ENCODE measurements at regions not wholly inside any gene's neighbourhood (a gene's known extent, or its start where the extent isn't known, plus 50 kb on each side); places are given as distances from the start of the nearest gene placed in this dataset.

- TF ChIP-seq, protein P1, sequence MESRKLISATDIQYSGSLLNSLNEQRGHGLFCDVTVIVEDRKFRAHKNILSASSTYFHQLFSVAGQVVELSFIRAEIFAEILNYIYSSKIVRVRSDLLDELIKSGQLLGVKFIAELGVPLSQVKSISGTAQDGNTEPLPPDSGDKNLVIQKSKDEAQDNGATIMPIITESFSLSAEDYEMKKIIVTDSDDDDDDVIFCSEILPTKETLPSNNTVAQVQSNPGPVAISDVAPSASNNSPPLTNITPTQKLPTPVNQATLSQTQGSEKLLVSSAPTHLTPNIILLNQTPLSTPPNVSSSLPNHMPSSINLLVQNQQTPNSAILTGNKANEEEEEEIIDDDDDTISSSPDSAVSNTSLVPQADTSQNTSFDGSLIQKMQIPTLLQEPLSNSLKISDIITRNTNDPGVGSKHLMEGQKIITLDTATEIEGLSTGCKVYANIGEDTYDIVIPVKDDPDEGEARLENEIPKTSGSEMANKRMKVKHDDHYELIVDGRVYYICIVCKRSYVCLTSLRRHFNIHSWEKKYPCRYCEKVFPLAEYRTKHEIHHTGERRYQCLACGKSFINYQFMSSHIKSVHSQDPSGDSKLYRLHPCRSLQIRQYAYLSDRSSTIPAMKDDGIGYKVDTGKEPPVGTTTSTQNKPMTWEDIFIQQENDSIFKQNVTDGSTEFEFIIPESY (IDR thresholded peaks at IDR 0.05) = no peak
- TF ChIP-seq ATF3 (IDR thresholded peaks at IDR 0.05; ENCODE audit: borderline replicate concordance, extremely low read depth, low read depth, low read length) = no peak
- TF ChIP-seq IRF4 (IDR thresholded peaks at IDR 0.05; ENCODE audit: low read depth, low read length) = no peak
- no peak for TF ChIP-seq ZNF384 (IDR thresholded peaks at IDR 0.05; ENCODE audit: borderline replicate concordance, low read depth, low read length)
- no peak for TF ChIP-seq JUND (IDR thresholded peaks at IDR 0.05; ENCODE audit: low read depth, low read length)
- TF ChIP-seq, protein P2, sequence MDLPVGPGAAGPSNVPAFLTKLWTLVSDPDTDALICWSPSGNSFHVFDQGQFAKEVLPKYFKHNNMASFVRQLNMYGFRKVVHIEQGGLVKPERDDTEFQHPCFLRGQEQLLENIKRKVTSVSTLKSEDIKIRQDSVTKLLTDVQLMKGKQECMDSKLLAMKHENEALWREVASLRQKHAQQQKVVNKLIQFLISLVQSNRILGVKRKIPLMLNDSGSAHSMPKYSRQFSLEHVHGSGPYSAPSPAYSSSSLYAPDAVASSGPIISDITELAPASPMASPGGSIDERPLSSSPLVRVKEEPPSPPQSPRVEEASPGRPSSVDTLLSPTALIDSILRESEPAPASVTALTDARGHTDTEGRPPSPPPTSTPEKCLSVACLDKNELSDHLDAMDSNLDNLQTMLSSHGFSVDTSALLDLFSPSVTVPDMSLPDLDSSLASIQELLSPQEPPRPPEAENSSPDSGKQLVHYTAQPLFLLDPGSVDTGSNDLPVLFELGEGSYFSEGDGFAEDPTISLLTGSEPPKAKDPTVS (IDR thresholded peaks at IDR 0.05; ENCODE audit: low read depth, low read length) = no peak
These were observed 668.2 kb upstream of the TENM4 start (continued) for GRCh38 chr11:80109031-80109430.

GRCh38 chr11:80107415-80107814 is 666.6 kb upstream of the TENM4 start:
- H3K27ac ChIP-seq (ENCODE audit: control insufficient read depth, insufficient read depth) = no peak overlapping the region
- H4K20me1 ChIP-seq (ENCODE audit: control insufficient read depth, insufficient read depth) = no peaks in the 10 kb centered on the region
- no peak overlapping the region for H3K4me3 ChIP-seq
- no peak for DNase-seq (ENCODE audit: low read depth, low spot score)
- 0% methylated on average over 1 of the region's 1 CpG for WGBS (ENCODE audit: insufficient coverage, insufficient replicate concordance, low lambda C conversion rate, missing lambda C conversion rate)
- H3K9me3 ChIP-seq (replicated peaks; ENCODE audit: control insufficient read depth, insufficient read depth, low read length) = no peaks in the 10 kb centered on the region
- ChIA-PET RAD21 (ENCODE audit: unreplicated experiment) (no interaction called here), POLR2A (no interaction called here), CTCF (no interaction called here), SMC1A (ENCODE audit: uncharacterized antibody, unreplicated experiment) (no interaction called here)
- no peaks in the 10 kb centered on the region for H3K4me1 ChIP-seq (ENCODE audit: control insufficient read depth, insufficient read depth, low read length)
- TF ChIP-seq CEBPB (IDR thresholded peaks at IDR 0.05; ENCODE audit: borderline replicate concordance in 1 of 2, low read depth in 2 of 2, low read length in 2 of 2) (no peak), ZNF24 (IDR thresholded peaks at IDR 0.05) (no peak), CBFB (IDR thresholded peaks at IDR 0.05; ENCODE audit: low read depth) (no peak), RB1 (IDR thresholded peaks at IDR 0.05; ENCODE audit: borderline replicate concordance) (no peak), FOS (IDR thresholded peaks at IDR 0.05; ENCODE audit: borderline replicate concordance, extremely low read depth, insufficient read length) (no peak), ASH2L (IDR thresholded peaks at IDR 0.05; ENCODE audit: borderline replicate concordance, low read depth) (no peak), SIN3A (IDR thresholded peaks at IDR 0.05; ENCODE audit: low read depth, low read length) (no peak), E2F4 (IDR thresholded peaks at IDR 0.05; ENCODE audit: low read depth, low read length) (no peak), NFXL1 (IDR thresholded peaks at IDR 0.05; ENCODE audit: borderline replicate concordance) (no peak), BMI1 (IDR thresholded peaks at IDR 0.05; ENCODE audit: borderline replicate concordance) (no peak), POLR2AphosphoS5 (IDR thresholded peaks at IDR 0.05; ENCODE audit: low read length) (no peak), SPI1 (IDR thresholded peaks at IDR 0.05; ENCODE audit: borderline replicate concordance, insufficient read depth, low read depth, low read length) (no peak)
- no peak overlapping the region for H3K4me2 ChIP-seq (ENCODE audit: control insufficient read depth, insufficient read depth)
- no peaks in the 10 kb centered on the region for H3K36me3 ChIP-seq (ENCODE audit: control insufficient read depth in 2 of 2, insufficient read depth in 2 of 2, low read length in 1 of 2)
- no peak for ATAC-seq
- H3K79me2 ChIP-seq (ENCODE audit: control insufficient read depth, insufficient read depth, low read length) = no peaks in the 10 kb centered on the region
- no TSS peak for BruUV-seq (replicated peaks)
- in situ Hi-C loops (cut with MboI) = no loop called here
- no peak overlapping the region for H2AFZ ChIP-seq (ENCODE audit: control insufficient read depth, low read depth, low read length)
- intact Hi-C loops (cut with micrococcal nuclease; ENCODE audit: unreplicated experiment) = no loop called here
- no peak for FAIRE-seq
- H3K9ac ChIP-seq (ENCODE audit: control insufficient read depth, insufficient read depth, low read length) = no peak overlapping the region
- no peaks in the 10 kb centered on the region for H3K27me3 ChIP-seq (replicated peaks in 1 of 2; ENCODE audit: control insufficient read depth in 2 of 2, insufficient read depth in 2 of 2, low read length in 1 of 2)
